HUES64 (cell line): ENCODE measurements at regions not wholly inside any gene's neighbourhood (a gene's known extent, or its start where the extent isn't known, plus 50 kb on each side); places are given as distances from the start of the nearest gene placed in this dataset.
"Not testable (repeated sequence)": the region's sequence is repeated elsewhere in the genome, so short reads cannot be mapped to it uniquely, and the experiment has no call there.

Experiments
- H3K27ac ChIP-seq: 2 replicates; pipeline ENCODE4 v1.7.0; 2013; ENCODE audit warnings: low read depth, low read length, inconsistent platforms
- H3K27me3 ChIP-seq: 2 replicates; pipeline ENCODE4 v1.6.1; 2013; ENCODE audit warnings: mild to moderate bottlenecking, low read length; ENCODE audit not compliant: insufficient read depth
- H3K36me3 ChIP-seq: 2 replicates; pipeline ENCODE4 v1.6.1; 2013; ENCODE audit warnings: mild to moderate bottlenecking, low read length; ENCODE audit not compliant: insufficient read depth
- H3K4me1 ChIP-seq: 2 replicates; pipeline ENCODE4 v1.6.1; 2013; ENCODE audit warnings: mild to moderate bottlenecking, low read length, moderate library complexity; ENCODE audit not compliant: insufficient read depth
- H3K4me3 ChIP-seq: 2 replicates; pipeline ENCODE4 v1.5.1; 2013; ENCODE audit warnings: mild to moderate bottlenecking, low read length, moderate library complexity
- H3K9ac ChIP-seq: 2 replicates; pipeline ENCODE4 v1.6.1; 2013; ENCODE audit warnings: mild to moderate bottlenecking, low read depth, low read length
- H3K9me3 ChIP-seq: 2 replicates; pipeline ENCODE4 v1.6.1; 2013; ENCODE audit warnings: low read depth, low read length; ENCODE audit not compliant: insufficient read depth
- WGBS: fragments of 150-250, 120-280 bp; methylation state at CpG from one replicate; pipeline ENCODE4 v1.1.7; 2013; ENCODE audit warnings: missing lambda C conversion rate; 5-methylcytosine and 5-hydroxymethylcytosine counted together

DNA sequence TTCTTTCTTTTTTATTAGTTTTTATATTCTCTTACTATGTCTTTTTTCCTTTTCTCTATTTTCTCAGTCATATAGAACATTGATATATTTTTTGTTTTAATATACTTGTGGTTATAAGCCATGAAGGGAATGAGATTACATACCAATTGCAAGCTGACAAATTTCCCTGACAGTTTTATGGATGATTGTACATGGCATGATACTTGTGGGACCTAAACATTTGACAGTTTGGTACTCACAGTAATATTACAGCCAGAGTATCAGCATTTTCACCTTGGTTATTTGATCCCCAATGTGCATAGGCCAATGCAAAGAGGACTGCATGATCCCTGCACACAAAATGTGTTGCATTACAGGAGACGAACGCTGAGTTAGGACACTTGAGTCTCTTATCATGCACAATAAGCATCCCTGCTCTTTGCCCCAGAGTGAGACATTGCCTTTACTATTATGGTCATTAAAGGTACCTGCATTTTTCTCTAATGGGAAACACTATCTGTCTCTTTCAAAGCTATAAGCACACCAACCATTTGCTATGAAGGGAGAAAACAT is 713.4 kb upstream of the PCDH20 start:
- Histone ChIP-seq H3K36me3 (no peaks in the 10 kb centered on the region), H3K4me1 (no peaks in the 10 kb centered on the region), H3K9ac (no peak overlapping the region), H3K4me3 (no peak overlapping the region), H3K27ac (no peak overlapping the region), H3K9me3 (peaks cover 4% of the 10 kb centered on the region; the same call in 1 of the 2 replicates), H3K27me3 (no peaks in the 10 kb centered on the region)
- WGBS = 89% methylated on average over 2 of the region's 2 CpGs

GRCh38 chr13:62126400-62126799 is 710.8 kb upstream of the PCDH20 start:
- WGBS = no CpG with 5 or more reads among the region's 1 CpG
- H3K9me3 ChIP-seq = peaks cover 1% of the 10 kb centered on the region; the same call in 1 of the 2 replicates
- no peak overlapping the region for H3K27ac ChIP-seq
- H3K27me3 ChIP-seq = no peaks in the 10 kb centered on the region
- no peak overlapping the region for H3K9ac ChIP-seq
- no peaks in the 10 kb centered on the region for H3K4me1 ChIP-seq
- no peaks in the 10 kb centered on the region for H3K36me3 ChIP-seq
- H3K4me3 ChIP-seq = no peak overlapping the region

GRCh38 chr13:62125451-62125850 is 709.8 kb upstream of the PCDH20 start:
- no peak overlapping the region for H3K4me3 ChIP-seq
- no peak overlapping the region for H3K27ac ChIP-seq
- H3K9me3 ChIP-seq = no peaks in the 10 kb centered on the region
- no peaks in the 10 kb centered on the region for H3K27me3 ChIP-seq
- no peaks in the 10 kb centered on the region for H3K36me3 ChIP-seq
- no peak overlapping the region for H3K9ac ChIP-seq
- H3K4me1 ChIP-seq = no peaks in the 10 kb centered on the region
- 92% methylated on average over 1 of the region's 1 CpG for WGBS

GRCh38 chr13:62123409-62123808 is 707.8 kb upstream of the PCDH20 start:
- Histone ChIP-seq H3K9me3 (no peaks in the 10 kb centered on the region), H3K4me3 (no peak overlapping the region), H3K9ac (no peak overlapping the region), H3K27ac (no peak overlapping the region), H3K27me3 (no peaks in the 10 kb centered on the region), H3K36me3 (no peaks in the 10 kb centered on the region), H3K4me1 (no peaks in the 10 kb centered on the region)
- no CpG with 5 or more reads among the region's 2 CpGs for WGBS

- no CpG with 5 or more reads among the region's 2 CpGs for WGBS
- H3K4me3 ChIP-seq = no peak overlapping the region
Measured at GRCh38 chr13:62122434-62122833, 706.8 kb upstream of the PCDH20 start.

GRCh38 chr13:62119739-62120700 is 704.4 kb upstream of the PCDH20 start:
- Histone ChIP-seq H3K36me3 (no peaks in the 10 kb centered on the region), H3K9ac (no peak overlapping the region), H3K4me3 (no peak overlapping the region), H3K27me3 (no peaks in the 10 kb centered on the region), H3K9me3 (no peaks in the 10 kb centered on the region), H3K27ac (no peak overlapping the region), H3K4me1 (no peaks in the 10 kb centered on the region)
- WGBS = 86% methylated on average over 5 of the region's 5 CpGs

More at GRCh38 chr13:62122434-62122833, 706.8 kb upstream of the PCDH20 start:
- no peaks in the 10 kb centered on the region for H3K4me1 ChIP-seq
- H3K9me3 ChIP-seq = no peaks in the 10 kb centered on the region
- H3K9ac ChIP-seq = no peak overlapping the region
- H3K27me3 ChIP-seq = no peaks in the 10 kb centered on the region
- no peak overlapping the region for H3K27ac ChIP-seq
- H3K36me3 ChIP-seq = no peaks in the 10 kb centered on the region

DNA sequence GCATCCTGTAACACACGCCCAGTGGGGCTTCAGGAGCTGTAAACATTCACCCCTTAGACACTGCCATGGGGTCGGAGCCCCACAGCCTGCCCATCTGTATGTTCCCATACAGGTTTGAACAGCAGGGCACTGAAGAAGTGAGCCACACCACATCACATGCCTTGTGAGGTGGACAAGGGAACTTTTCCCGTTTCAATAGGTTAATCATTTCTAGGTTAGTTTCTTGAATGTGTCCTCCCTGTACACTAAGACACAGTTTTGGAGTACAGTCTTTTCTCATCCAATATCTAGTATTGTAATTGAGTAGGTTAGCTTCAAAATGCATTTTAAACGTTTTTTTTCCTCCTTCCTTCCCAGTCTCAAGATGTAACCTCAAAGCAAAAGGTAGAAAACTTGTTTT is 700.2 kb upstream of the PCDH20 start:
- Histone ChIP-seq H3K27ac (no peak overlapping the region), H3K36me3 (no peaks in the 10 kb centered on the region), H3K4me3 (no peak overlapping the region), H3K9me3 (no peaks in the 10 kb centered on the region), H3K27me3 (no peaks in the 10 kb centered on the region), H3K9ac (no peak overlapping the region), H3K4me1 (no peaks in the 10 kb centered on the region)
- 91% methylated on average over 3 of the region's 4 CpGs for WGBS

- H3K4me3 ChIP-seq = no peak overlapping the region
- H3K27me3 ChIP-seq = no peaks in the 10 kb centered on the region
- peaks cover 6% of the 10 kb centered on the region; the same call in 1 of the 2 replicates for H3K4me1 ChIP-seq
- 87% methylated on average over 2 of the region's 3 CpGs for WGBS
- H3K27ac ChIP-seq = no peak overlapping the region
- no peak overlapping the region for H3K9ac ChIP-seq
- no peaks in the 10 kb centered on the region for H3K9me3 ChIP-seq
- no peaks in the 10 kb centered on the region for H3K36me3 ChIP-seq
Measured at GRCh38 chr13:62113179-62113578, 697.5 kb upstream of the PCDH20 start.

GRCh38 chr13:62110079-62110478 is 694.4 kb upstream of the PCDH20 start:
- Histone ChIP-seq H3K27ac (no peak overlapping the region), H3K9ac (no peak overlapping the region), H3K27me3 (no peaks in the 10 kb centered on the region), H3K9me3 (no peaks in the 10 kb centered on the region), H3K4me1 (peaks cover 6% of the 10 kb centered on the region; the same call in 1 of the 2 replicates), H3K4me3 (no peak overlapping the region), H3K36me3 (no peaks in the 10 kb centered on the region)
- 76% methylated on average over 3 of the region's 4 CpGs for WGBS

GRCh38 chr13:62104136-62104535 is 688.5 kb upstream of the PCDH20 start:
- H3K9me3 ChIP-seq, H3K4me3 ChIP-seq, H3K36me3 ChIP-seq, H3K9ac ChIP-seq, H3K4me1 ChIP-seq, H3K27ac ChIP-seq, H3K27me3 ChIP-seq: not testable (repeated sequence)
- 97% methylated on average over 7 of the region's 7 CpGs for WGBS

- Histone ChIP-seq H3K36me3 (no peaks in the 10 kb centered on the region), H3K27me3 (no peaks in the 10 kb centered on the region), H3K9ac (no peak overlapping the region), H3K27ac (no peak overlapping the region), H3K4me1 (no peaks in the 10 kb centered on the region), H3K4me3 (no peak overlapping the region), H3K9me3 (no peaks in the 10 kb centered on the region)
- no CpG with 5 or more reads among the region's 1 CpG for WGBS
Measured at GRCh38 chr13:62096652-62097051, 681.0 kb upstream of the PCDH20 start.
